Neutrophil (primary cell): ENCODE measurements at regions not wholly inside any gene's neighbourhood (a gene's known extent, or its start where the extent isn't known, plus 50 kb on each side); places are given as distances from the start of the nearest gene placed in this dataset.

Source experiments
- H3K27ac ChIP-seq: fragments of 200-600 bp; sonication (generic); 2 replicates; pipeline ENCODE4 v1.5.1; 2016; ENCODE audit warnings: mild to moderate bottlenecking, moderate library complexity
- H3K27me3 ChIP-seq: fragments of 200-600 bp; sonication (generic); 2 replicates; pipeline ENCODE4 v1.6.0; 2016; ENCODE audit warnings: mild to moderate bottlenecking
- H3K36me3 ChIP-seq: fragments of 200-600 bp; sonication (generic); 2 replicates; pipeline ENCODE4 v1.5.1; 2017
- H3K4me1 ChIP-seq, 2 experiments: fragments of 200-600 bp in 1 of 2; sonication (generic) in 1 of 2; 1 replicate in 1 of 2; 2 replicates in 1 of 2; pipeline versions ENCODE4 v1.5.1 to v1.6.1; 2013 to 2016; ENCODE audit warnings: low read depth in 1 of 2, low read length in 1 of 2, mild to moderate bottlenecking in 1 of 2, moderate library complexity in 1 of 2; ENCODE audit not compliant: control insufficient read depth in 1 of 2, insufficient read depth in 1 of 2
- H3K4me3 ChIP-seq, 2 experiments: fragments of 200-600 bp in 1 of 2; sonication (generic) in 1 of 2; 1 replicate in 1 of 2; 2 replicates in 1 of 2; pipeline ENCODE4 v1.5.1; 2013 to 2016; ENCODE audit warnings: low read depth in 1 of 2, low read length in 1 of 2, mild to moderate bottlenecking in 1 of 2, moderate library complexity in 1 of 2
- H3K9me3 ChIP-seq: fragments of 200-600 bp; sonication (generic); 2 replicates; pipeline ENCODE4 v1.5.1; 2016
- TF ChIP-seq, protein P1 (sequence below): fragments of 200-600 bp; sonication (generic); IDR thresholded peaks from 2 replicates; pipeline ENCODE4 v1.5.1; 2016; ENCODE audit warnings: antibody characterized with exemption

DNA sequence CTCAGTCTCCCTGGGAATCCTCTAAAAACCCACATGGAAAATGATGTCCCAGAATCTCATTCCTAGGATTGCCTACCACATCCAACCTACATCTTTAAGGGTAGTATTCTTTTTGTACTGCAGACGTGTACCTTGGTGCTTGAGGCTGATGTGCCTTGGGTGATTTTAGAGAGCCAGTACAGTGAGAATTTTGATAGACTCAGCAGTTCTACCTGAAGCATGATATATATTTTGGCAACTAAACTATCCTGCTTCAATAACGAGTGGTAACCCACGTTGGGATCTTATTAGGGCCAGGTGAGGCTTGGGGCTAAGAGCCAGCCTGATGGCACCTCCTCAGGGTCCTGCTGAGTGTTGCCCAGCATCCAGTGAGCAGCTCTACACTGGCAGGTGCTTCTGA is 140.4 kb downstream of the ZNF518B start:
- Histone ChIP-seq H3K27ac (no peak overlapping the region), H3K27me3 (no peaks in the 10 kb centered on the region), H3K4me1 (no peaks in the 10 kb centered on the region), H3K36me3 (no peaks in the 10 kb centered on the region), H3K9me3 (no peaks in the 10 kb centered on the region), H3K4me3 (no peak overlapping the region)
- TF ChIP-seq, protein P1, sequence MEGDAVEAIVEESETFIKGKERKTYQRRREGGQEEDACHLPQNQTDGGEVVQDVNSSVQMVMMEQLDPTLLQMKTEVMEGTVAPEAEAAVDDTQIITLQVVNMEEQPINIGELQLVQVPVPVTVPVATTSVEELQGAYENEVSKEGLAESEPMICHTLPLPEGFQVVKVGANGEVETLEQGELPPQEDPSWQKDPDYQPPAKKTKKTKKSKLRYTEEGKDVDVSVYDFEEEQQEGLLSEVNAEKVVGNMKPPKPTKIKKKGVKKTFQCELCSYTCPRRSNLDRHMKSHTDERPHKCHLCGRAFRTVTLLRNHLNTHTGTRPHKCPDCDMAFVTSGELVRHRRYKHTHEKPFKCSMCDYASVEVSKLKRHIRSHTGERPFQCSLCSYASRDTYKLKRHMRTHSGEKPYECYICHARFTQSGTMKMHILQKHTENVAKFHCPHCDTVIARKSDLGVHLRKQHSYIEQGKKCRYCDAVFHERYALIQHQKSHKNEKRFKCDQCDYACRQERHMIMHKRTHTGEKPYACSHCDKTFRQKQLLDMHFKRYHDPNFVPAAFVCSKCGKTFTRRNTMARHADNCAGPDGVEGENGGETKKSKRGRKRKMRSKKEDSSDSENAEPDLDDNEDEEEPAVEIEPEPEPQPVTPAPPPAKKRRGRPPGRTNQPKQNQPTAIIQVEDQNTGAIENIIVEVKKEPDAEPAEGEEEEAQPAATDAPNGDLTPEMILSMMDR: no peak

DNA sequence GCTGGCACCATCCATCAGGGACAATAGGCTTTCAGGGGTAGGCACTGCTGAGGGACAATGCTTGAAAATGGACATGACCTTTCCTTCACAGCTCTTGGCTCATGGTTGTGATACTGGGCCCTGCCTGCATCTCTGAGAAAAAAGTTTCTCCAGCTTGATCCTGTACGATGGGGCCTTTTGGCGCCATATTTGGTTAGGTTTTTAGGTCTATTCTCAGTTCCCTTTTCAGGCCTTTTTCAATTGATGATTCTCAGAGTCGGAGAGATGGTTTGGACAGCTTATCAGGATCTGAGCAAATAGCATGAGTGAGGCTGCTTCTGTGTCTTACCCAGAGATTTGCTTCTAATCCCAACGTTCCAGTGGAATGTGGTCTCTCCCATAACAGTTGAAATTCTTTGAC is 141.6 kb downstream of the ZNF518B start:
- H3K36me3 ChIP-seq: no peaks in the 10 kb centered on the region

DNA sequence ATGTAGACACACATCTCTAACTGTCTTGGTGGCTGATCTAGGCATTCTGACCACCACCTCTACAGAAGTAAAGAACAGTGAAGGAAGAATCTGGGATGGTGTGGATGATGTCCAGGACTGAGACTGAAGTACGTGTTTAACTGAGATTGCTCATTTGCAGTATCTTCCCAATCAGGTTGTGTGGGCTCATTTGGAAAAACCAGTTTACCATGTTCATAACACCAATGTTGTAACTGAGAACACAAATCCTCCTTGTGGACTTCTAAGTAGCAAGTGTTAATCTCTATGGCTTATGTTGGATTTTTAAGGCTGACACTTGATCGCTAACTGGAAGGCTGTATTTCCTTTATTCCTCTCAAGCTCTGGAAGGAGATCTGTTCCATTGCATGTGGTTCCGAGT is 144.7 kb downstream of the ZNF518B start:
- Histone ChIP-seq H3K4me1 (no peaks in the 10 kb centered on the region), H3K27me3 (no peaks in the 10 kb centered on the region), H3K4me3 (no peak overlapping the region), H3K9me3 (no peaks in the 10 kb centered on the region), H3K27ac (no peak overlapping the region), H3K36me3 (no peaks in the 10 kb centered on the region)
- TF ChIP-seq, protein P1: no peak

More for the DNA sequence above, 141.6 kb downstream of the ZNF518B start:
- no peaks in the 10 kb centered on the region for H3K27me3 ChIP-seq
- no peak overlapping the region for H3K27ac ChIP-seq
- no peaks in the 10 kb centered on the region for H3K4me1 ChIP-seq
- H3K9me3 ChIP-seq: no peaks in the 10 kb centered on the region
- TF ChIP-seq, protein P1: no peak
- no peak overlapping the region for H3K4me3 ChIP-seq

DNA sequence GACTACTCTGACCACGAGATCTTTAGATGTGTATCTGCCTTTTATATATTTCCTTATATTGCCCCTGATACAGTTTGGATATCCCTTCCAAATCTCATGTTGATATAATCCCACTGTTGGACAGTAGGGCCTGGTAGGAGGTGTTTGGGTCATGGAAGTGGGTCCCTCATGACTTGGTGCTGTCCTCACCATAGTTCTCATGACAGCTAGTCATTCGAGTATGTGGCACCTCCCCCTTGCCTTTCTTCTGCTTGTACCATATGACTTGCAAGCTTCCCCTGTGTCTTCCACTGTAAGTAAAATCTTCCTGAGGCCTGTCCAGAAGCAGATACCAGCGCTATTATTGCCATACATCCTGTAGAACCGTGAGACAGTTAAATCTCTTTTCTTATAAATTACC is 145.3 kb downstream of the ZNF518B start:
- no peaks in the 10 kb centered on the region for H3K4me1 ChIP-seq
- H3K27ac ChIP-seq: no peak overlapping the region
- H3K4me3 ChIP-seq: no peak overlapping the region
- H3K9me3 ChIP-seq: no peaks in the 10 kb centered on the region
- TF ChIP-seq, protein P1: no peak
- H3K36me3 ChIP-seq: no peaks in the 10 kb centered on the region
- no peaks in the 10 kb centered on the region for H3K27me3 ChIP-seq

DNA sequence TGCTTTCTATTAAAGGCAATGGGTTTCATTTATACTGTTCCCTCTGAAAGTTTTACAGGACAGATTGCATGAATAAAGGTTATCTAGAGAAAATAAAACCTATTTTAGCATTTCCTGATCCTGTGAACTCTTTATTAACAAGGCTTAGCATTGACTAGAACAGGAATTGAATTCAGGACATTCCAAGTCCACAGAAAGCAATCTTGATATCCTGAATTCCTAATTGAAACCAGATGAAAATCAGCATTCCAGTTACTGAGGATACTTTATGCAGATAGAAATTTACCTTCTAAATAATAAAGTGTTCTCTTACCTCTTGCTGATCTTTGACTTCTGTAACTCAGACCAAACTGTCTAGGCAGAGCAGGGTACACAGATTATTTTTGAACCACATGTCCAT is 151.4 kb downstream of the ZNF518B start:
- Histone ChIP-seq H3K36me3 (no peaks in the 10 kb centered on the region), H3K27ac (no peak overlapping the region), H3K9me3 (no peaks in the 10 kb centered on the region), H3K4me3 (no peak overlapping the region), H3K4me1 (no peaks in the 10 kb centered on the region), H3K27me3 (no peaks in the 10 kb centered on the region)
- TF ChIP-seq, protein P1: no peak

DNA sequence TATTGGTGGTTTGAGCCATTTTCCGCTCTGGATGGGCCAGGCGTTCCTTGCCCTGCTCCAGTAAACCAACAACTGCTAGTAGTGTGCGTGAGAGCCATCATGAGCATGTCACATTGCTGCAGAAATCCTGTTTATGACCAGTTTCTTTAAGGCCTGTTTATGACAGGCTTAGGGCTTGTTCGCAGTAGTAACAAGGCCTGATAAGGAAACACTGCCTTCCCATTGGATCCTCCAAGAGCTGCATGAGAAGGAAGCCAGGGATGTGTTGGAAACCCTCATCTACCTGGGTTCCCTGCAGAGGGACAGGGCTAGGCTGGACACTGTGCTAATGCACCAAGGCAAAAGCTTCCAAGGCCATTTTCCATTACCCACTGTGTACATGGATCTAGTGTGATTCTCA is 153.9 kb downstream of the ZNF518B start:
- Histone ChIP-seq H3K27me3 (peaks cover 5% of the 10 kb centered on the region), H3K36me3 (no peaks in the 10 kb centered on the region), H3K4me1 (no peaks in the 10 kb centered on the region), H3K4me3 (no peak overlapping the region), H3K9me3 (no peaks in the 10 kb centered on the region), H3K27ac (no peak overlapping the region)
- TF ChIP-seq, protein P1: no peak
